HG03066 (cell line): ENCODE measurements at regions not wholly inside any gene's neighbourhood (a gene's known extent, or its start where the extent isn't known, plus 50 kb on each side); places are given as distances from the start of the nearest gene placed in this dataset.

ENCODE experiments used
- ATAC-seq: cut with Tn5 transposase; IDR thresholded peaks from one replicate; pipeline ENCODE4 v1.9.1; 2021; ENCODE audit warnings: low read depth; ENCODE audit not compliant: unreplicated experiment

- ATAC-seq = no peak
Observed at GRCh38 chr6:14977747-14978382, 268.0 kb upstream of the JARID2 start.

- ATAC-seq = no peak
Observed at GRCh38 chr6:14981960-14982359, 263.9 kb upstream of the JARID2 start.

- no peak for ATAC-seq
Observed at GRCh38 chr6:14983599-14984518, 262.0 kb upstream of the JARID2 start.

GRCh38 chr6:14984519-14984853, 261.4 kb upstream of the JARID2 start:
- no peak for ATAC-seq

GRCh38 chr6:14985366-14985765, 260.5 kb upstream of the JARID2 start:
- no peak for ATAC-seq

DNA sequence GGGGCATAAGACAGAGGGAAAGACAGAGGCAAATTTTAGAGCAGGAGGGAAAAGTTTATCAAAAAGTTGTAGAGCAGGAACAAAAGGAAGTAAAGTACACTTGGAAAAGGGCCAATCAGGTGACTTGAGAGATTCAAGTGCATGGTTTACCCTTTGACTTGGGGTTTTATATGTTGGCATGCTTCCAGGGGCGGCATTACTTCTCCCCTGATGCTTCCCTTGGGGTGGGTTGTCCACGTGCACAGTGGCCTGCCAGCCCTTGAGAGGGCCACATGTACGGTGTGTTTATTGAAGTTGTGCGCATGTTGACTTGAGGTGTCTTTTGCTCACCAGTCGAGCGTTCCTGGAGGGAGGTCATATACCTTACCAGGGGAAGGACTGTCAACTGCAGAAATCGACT, 259.5 kb upstream of the JARID2 start:
- ATAC-seq = no peak

DNA sequence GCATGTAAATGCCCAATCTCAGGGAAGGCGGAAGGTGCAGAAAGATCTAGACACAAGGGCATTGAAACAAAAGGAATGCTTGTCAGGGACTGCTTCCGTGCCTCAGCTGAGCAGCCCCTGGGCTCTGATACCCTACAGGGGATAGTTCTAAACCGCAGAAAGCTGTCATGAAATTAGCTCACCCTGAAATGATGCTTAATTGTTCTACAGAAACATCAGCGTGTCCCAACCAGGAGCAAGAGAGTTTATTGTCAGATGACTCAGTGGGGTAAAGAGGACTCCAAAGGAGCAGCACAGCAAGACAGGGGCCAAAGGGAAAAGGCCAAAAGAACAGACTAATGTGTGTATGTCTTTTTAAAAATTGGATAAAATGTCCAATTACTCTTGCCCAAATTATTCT, 258.4 kb upstream of the JARID2 start:
- no peak for ATAC-seq

GRCh38 chr6:14992382-14992781, 253.5 kb upstream of the JARID2 start:
- no peak for ATAC-seq

GRCh38 chr6:14995208-14995607, 250.7 kb upstream of the JARID2 start:
- ATAC-seq = no peak

DNA sequence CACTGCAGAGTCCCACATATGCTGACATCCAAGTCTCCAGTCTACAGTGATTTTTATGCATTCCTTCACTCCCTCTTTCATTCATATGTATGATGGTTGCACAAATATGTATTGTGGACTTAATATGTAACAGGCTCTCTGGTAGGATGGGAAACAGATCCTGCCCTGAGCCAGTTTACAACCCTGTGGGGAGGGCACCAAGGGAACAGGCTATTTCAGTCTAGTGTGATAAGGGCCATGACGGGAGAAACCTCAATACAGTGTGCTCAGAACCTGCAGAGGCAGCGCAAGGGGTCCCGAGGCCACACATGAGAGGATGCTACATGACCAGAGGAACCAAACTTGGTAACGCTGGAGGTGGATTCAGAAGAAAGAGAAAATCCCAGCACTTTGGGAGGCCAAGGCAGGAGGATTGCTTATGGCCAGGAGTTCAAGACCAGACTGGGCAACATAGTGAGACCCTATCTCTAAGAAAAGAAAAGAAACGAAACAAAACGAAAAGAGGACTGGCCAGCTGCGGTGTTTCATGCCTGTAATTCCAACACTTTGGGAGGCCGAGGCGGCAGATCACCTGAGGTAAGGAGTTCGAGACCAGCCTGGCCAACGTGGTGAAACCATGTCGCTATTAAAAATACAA, 249.8 kb upstream of the JARID2 start:
- ATAC-seq = no peak

- ATAC-seq = no peak
Observed at GRCh38 chr6:14996892-14997291, 249.0 kb upstream of the JARID2 start.

DNA sequence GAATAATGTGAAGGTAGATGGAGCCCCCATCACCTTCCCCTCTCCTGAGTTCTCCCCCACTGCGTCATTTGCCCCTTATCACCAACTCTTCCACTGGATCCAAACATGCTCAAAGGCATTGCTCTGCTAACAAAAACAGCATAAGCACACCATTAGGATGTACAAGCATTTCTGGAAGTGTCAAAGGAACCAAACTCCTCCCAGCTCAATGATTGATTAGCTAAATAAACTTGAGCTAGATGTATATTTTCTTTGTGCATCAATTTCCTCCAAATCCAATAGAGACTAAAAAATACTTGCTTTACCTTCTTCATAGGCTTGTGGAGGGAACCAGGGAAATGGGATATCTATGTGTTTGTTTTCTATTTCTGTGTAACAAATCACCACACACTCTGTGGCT, 248.4 kb upstream of the JARID2 start:
- ATAC-seq = no peak

DNA sequence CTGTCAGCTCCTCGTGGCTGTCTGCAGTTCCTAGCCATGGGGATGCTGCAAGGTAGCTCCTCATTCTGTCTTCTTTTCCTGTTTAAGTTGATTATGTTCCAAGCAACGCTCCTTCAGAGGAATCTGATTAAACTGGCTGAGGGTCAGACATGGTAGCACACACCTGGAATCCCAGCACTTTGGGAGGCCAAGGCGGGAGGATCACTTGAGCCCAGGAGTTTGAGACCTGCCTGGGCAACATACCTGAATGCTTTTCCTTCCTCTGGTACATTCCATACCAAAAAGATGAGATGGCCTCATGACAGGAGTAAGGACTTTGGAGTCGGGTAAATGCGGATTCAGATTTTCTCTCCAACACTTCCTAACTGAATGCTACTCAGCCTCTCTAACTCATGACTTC, 246.8 kb upstream of the JARID2 start:
- ATAC-seq = no peak

DNA sequence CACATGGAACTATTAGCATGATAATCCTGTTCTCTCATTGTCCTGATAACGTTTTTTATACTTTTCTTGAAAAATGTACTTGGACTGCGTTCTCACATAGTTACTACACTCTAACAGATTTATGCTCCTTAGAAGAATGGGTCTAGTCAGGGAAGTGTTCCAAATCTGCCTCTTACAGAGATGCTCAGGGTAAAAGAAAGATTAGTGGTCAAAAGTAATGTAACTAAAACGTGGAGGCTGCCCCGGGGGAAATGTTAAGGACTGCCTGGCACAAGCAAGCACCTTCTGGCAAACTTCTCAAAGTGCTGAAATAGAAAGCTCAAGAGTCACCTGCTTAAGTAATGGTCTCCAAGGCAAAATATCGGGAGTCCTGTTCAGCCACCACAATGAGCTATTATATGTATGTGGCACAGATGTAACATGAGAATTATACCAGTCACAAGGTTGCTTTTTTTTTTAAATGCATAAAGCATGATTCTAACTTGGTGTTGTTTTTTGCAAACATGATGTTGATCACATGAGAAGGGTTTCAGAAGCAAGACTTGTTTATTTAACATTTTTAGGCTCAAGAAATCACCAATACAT, 244.5 kb upstream of the JARID2 start:
- no peak for ATAC-seq

DNA sequence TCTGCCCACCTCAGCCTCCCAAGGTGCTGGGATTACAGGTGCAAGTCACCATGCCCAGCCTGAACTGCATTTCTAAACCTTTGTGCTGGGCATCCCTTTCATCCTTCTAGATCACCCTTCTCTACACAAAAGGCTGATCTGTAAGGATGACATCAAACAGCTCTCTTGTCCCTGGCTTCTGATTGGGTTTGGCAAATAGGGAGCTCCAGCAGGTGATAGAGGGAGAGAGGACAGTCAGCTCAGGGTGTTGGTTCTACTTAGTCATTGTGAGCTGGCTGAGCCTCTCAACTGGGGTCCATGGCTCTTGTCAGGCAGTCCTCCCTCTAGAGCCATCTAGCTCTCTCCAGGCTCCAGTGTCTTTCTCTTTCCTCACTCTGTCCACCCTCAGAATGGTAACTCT, 237.6 kb upstream of the JARID2 start:
- ATAC-seq = no peak

- no peak for ATAC-seq
Observed at GRCh38 chr6:15014958-15015357, 230.9 kb upstream of the JARID2 start.

GRCh38 chr6:15016813-15017212, 229.1 kb upstream of the JARID2 start:
- no peak for ATAC-seq

- no peak for ATAC-seq
Observed at GRCh38 chr6:15017261-15017660, 228.6 kb upstream of the JARID2 start.

- ATAC-seq = no peak
Observed at GRCh38 chr6:15017803-15018202, 228.1 kb upstream of the JARID2 start.

GRCh38 chr6:15020119-15020770, 225.6 kb upstream of the JARID2 start:
- no peak for ATAC-seq

DNA sequence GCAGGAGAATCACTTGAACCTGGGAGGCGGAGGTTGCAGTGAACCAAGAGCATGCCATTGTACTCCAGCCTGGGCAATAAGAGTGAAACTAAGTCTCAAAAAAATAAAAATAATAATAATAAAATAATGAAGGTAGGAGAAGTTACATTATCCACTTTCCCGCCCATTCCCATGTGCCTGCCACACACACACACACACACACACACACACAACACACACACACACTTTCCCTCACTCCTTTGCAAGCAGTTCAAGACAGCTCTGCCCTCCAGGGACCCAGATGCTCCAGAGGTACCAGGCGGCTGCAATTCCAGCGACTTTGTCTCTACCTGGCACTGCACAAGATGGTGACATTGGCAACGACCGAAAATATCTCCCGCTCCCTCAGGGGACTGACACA, 224.8 kb upstream of the JARID2 start:
- ATAC-seq = no peak
